GM18861 (cell line): ENCODE measurements at regions not wholly inside any gene's neighbourhood (a gene's known extent, or its start where the extent isn't known, plus 50 kb on each side); places are given as distances from the start of the nearest gene placed in this dataset.

ENCODE experiments used
- ATAC-seq: cut with Tn5 transposase; IDR thresholded peaks from one replicate; pipeline ENCODE4 v1.9.1; 2021; ENCODE audit not compliant: unreplicated experiment

DNA sequence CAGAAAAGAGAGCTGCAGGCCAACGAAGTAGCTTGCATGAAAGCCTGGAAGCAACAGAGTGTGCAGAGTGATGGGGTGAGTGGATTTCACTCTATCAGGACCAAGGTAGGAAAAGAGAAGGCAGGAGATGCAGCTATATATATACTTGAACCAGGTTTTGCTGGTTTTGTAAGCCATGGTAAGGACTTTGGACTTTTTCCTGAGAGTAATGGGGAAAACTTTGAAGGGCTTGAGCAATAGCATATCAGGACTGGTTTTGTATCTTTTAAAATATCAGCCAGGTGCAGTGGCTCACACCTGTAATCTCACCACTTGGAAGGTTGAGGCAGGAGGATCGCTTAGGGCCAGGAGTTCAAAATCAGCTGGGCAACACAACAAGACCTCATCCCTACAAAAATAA is 120.6 kb upstream of the NRP1 start:
- ATAC-seq = no peak

DNA sequence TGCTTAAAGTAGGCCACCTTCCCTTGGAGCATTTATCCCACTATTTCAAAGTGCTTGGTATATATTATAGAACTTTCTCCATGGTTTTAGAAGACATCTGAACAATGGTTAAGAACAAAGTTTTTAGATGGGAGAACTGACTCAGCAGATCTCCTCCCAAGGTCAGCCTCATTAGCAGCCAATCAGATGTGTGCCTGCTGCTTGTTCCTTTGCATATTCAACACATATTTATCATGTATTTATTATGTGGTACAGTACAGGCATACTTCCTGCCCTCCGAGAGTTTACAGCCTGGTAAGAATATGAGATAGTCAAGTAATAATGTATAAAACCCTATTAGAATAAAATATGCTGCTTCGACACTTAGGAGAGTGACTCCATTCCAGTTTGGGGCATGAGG is 120.1 kb upstream of the NRP1 start:
- no peak for ATAC-seq

DNA sequence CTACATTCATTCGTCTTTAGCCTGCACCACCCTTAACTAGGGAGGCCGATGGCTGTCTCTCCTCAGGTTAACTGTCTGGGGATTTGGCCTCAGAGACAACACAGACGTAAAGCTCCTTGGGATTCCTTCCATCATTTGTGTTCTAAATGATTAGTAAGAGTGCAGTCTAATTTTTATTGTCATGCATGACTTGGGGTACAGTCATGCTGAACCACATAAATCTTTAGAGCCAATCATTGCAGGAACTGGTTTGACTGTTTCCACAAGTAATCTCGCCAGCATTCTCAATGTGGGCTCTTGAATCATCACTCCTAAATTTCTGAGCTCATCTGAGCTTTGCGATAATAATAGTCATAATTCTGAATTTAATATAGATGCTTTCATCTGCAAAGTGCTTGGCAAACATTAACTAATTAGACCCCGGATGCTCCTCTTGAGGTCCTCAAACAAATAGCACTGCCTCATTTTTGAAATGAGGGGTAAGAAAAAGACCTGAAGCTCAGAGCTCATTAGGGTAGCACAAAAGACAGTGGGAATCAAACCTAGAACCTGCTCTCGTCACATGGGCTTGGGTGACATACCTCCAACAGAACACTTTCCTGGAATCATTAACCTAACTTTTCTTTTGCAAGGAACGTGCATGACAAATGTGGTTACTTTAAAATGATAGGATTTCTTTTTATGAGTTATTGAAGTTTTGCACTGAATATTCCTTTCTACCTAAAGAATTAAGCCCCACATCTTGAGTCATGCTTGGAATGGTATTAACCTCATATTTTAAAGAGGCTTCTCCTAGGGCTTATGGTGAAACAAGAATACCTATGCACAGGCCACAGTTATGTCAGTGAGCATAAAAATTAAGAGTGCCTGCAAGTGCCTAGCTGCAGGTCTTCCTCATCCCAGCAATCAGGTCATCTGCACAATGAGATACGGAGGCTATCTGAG is 118.9 kb upstream of the NRP1 start:
- ATAC-seq = no peak

DNA sequence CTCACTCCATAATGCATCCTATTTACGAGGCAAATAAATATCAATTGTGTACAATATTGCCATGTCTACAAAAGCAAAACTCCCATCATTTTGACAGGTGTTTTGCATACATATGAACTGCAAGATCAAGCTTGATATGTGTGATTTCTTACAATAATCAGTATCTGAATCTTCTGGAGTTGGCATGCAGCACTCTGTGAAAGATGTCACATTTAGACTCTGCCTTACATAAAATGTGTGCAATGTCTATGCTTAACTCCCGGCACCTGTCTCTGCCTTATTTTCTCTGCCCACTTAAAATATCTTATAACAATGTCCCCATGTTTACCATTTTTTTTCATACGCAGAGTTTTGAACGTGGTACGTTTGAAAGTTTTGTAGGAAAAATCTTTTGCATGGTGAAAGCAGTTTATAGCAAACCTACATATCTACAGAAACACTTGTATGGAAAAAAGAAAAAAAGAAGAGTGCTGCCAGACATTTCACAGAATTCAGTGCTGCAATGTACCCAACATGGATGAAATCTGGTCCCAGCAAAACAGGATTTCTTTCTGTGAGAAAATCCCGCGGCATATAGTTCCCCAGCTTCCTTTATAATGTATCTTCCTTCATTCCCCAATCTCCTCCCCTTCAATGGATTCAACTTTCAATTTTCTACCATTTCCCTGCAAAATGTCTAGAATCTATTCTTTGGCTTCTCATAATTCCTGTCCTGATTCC is 114.1 kb upstream of the NRP1 start:
- ATAC-seq = no peak

DNA sequence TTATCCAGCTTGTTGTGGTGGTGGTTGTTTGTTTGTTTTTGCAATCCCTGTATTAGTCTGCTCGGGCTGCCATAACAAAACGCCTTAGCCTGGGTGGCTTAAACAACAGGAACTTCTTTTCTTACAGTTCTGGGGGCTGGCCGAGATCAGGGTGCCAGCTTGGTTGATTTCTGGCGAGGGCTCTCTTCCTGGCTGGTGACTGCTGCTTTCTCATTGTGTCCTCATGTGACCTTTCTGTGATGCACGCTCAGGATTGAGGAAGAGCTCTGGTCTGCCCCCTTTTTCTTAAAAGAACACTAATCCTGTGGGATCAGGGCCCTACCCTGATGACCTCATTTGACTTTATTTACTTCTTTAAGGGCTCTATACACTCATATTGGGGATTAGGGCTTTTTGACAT is 107.1 kb upstream of the NRP1 start:
- ATAC-seq = no peak

DNA sequence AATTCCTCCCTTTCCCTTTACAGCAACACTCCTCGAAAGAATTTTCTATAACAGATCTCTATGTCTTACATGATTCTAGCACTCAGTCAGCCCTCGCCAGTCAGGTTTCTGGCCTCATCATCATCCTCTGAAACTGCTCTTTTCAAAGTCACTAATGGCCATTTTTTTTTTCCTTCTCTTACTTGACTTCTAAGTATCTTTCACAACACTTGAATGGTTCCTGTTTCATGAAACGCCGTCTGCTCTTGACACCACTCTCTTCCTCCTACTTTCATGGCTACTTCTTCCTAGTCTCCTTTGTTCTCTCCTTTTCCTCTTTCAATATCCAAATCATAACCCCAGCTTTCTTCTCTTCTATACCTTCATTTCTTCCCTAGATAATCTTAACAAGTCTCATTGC is 100.5 kb upstream of the NRP1 start:
- ATAC-seq = no peak

DNA sequence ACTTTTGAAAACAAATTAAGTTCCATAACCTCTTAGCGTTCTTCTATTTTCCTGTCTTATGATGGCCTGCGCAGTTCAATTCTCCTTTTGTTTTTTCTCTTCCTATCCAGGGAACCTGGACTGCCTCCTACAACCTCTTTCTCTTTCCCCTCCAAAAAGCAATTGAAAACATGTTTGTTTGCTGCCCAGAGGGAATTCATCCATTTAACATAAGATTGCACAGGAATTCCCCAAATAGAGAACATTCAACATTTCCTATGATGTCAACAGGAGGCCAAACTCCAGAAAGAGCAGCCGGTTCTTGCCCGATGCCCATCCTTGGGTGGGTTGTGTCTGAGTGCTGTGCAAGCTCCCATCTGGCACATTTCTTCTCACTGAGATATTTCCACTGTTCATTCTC is 94.2 kb upstream of the NRP1 start:
- no peak for ATAC-seq

DNA sequence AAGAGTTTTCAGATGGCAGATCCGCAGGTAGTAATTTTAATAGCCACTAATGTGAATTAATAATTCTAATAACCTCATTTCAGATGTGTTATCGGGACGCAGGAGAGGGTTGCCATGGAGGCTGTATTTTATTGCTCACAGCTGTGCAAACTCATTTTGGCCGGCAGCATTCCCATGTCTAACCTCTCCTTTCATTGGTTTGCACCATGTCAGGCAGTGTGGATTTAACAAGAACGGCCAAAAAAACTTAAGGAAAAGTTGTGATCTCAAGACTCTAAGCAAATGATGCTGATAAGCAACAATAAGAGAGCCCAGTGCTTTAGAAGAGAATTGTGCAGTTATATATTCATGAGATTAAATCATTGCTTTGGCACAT is 88.7 kb upstream of the NRP1 start:
- ATAC-seq = no peak

DNA sequence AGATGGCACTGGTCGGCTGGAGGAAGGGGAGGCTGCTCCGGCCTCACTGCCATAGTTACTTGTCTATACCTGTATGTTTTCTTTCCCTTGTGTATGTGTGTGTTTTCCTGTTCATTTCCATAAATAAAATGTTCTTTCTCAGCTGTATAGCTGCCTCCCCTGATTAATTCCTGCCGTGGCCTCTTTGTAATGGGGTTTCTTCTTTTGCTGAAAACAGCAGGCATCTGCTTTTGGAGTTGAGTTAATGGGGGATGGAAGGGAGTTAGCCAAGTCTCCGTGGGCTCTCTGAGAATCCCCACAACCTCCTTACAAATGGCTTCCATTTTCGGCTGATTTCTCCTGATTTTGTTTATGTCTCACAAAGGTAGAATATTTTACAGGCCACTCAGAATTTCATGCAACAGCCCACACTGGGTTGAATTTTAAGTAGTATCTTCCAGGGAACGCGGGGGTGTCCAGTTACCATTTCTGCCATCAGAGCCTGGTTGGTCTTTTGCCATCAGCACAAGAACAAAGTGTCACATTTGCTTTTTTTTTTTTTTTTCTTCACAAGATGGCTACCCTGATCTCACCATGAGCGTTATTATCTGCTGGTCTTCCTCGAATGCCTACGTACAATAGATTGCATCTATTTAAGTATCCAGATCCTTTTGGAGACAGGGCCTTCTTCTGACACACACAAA is 88.1 kb upstream of the NRP1 start:
- no peak for ATAC-seq

DNA sequence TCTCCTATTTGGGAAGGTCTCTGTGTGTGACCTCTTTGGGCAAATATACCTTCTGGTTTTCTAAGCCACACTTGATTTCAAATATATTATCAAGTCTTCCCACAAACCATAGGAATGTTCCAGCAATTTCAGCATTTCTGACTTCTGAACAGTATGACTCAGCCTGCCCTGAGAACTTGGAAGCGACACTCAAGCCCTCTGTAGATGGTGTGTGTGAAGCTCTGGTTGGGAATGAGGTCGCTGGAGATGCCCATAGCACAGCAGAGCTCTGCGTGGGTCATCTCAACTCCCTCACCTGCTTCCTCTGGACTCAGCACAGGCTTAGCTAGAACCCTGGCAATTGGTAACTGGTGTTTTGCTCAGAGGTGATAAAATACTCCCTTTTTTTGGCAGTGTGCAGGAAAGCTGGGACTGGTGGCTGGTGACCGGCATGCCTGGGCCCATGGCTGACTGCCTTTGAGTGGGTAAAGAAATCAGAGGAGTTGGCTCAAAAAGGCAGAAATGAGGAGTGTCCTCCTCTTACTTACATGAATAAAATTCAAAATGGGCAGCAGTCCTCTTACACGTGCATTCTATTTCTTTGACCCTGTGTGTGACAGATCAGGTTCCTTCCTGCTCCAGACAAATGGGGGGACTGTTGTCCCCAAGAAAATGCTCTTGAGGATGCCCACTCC is 87.5 kb upstream of the NRP1 start:
- ATAC-seq = no peak

DNA sequence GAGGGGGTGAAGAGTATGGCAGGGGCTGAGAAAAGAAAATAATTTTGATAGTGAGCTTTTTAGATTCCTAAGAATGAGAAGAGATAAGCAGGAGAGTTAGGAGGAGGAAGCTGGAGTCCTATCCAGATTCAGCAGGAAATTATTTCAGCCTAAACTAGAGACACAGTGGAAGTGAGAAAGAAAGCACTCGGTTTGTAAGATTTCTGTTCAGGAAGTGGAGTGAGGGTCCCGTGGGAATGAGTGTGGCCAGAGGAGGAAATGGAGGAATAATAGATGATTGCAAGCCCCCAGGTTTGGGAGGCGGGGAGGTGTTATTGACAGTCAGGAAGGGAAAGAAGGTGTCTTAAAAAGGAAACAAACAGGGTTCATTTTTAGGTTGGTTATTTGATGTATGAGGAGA is 84.8 kb upstream of the NRP1 start:
- ATAC-seq = no peak

DNA sequence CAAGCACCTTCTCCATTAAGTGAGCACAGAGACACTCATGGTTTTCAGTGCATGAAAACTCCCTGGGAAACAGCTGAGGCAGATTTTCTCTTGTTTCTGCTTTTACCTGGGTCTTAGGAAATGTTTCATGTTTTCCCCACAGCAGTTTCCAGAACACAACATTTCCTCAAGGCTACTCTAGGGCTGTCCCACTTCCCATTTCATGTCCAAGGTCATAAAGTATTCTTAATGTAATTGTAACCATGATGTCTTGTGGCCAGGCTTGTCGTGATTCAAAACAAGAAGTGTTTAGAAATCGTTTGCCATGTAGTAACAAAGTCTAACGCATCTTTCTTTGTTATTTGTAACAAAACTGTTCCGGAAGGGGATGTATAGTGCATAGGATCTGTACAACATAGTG is 83.8 kb upstream of the NRP1 start:
- no peak for ATAC-seq

DNA sequence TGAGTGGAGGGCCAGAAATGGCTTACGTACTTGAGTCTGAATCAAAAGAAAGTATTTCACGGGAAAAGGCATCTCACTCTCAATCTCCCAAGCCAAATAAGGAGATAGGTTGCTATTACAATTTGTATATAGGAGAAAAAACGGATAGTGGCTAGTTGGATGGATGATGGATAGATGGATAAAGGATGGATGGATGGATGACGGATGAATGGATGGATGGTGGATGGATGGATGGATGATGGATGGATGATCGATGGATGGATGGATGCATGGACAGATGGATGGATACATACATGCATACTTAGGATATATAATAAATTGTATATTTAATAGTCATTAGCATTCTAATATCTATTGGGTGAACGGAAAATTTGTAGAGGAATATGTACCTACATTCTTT is 82.2 kb upstream of the NRP1 start:
- ATAC-seq = no peak

DNA sequence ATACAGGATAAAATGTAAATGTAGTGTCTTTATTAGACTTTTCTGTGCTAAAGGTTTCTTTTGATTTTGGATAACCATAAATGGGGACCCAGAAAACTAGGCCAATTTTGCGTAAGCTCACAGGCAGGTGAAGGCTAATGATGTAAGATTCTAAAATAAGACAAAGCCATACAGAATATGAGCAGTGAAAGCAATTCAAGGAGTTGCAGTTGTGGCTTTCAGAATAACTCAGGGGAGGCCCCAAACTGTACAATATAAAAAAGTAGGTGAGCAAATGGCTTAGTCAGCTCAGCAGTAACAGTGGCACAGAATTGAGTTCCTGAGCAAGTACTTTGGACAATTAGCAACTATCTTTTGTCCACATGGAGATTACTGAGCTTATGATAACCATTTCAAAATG is 81.7 kb upstream of the NRP1 start:
- ATAC-seq = no peak

DNA sequence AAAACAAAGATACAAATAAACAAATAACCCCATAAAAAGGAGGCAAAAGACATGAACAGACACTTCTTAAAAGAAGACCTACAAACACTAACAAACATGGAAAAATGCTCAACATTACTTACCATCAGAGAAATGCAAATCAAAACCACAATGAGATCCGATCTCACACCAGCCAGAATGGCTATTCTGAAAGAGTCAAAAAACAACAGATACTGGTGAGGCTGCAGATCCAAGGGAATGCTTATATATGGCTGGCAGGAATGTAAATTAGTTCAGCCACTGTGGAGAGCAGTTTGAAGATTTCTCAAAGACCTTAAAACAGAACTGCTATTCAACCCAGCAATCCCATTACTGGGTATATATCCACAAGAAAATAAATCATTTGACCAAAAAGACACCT is 80.4 kb upstream of the NRP1 start:
- no peak for ATAC-seq

DNA sequence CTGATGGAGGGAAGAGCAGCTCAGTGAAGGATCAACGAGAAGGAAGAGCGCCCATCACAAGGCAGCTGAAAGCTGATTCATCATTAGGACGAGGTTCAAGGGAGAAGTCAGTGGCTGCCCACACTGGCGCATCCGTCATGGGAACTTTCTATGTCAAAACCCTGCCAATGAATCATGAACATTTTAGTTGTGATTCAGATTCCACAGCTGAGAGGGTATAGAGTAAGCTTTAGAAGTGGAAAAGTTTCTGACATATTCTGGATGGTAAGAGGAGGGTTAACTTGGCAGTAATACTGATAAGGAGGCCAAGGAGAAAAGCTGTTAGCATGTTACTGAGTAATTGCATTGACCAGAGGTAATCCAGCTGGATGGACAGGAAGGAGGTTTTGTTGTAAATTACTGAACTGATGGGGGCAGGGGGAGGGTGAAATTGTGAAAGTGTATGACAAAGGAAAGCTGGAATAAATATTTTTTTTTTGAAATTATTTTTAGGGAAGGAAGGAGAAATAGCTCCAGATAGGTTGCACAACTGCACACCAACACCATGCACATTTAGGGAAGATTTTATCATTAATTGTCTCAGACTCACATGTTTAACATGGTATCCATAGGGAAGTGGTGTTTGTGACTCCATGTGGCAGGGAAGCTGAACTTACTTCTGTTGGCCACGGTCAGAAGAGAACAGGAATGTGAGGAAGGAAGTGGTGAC is 78.3 kb upstream of the NRP1 start:
- no peak for ATAC-seq

DNA sequence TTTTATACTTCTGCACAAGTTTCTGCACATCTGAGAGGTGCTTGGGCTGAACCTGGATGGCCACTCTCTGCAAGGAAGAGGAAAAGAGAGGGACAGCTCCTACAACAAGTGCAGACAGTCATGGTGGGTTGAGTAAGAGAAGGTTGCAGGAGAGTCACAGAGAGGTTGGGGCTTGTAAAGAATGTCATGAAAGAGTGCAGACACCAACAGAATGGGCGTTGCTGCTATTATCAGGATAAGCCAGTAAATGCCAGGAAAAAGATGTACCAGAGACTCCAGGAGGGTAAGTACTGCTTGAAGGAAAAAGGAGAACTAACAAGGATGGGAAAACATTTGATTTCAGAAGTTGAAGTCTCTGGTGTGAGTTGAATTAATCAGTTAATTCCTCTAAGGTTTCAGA is 77.8 kb upstream of the NRP1 start:
- ATAC-seq = no peak

DNA sequence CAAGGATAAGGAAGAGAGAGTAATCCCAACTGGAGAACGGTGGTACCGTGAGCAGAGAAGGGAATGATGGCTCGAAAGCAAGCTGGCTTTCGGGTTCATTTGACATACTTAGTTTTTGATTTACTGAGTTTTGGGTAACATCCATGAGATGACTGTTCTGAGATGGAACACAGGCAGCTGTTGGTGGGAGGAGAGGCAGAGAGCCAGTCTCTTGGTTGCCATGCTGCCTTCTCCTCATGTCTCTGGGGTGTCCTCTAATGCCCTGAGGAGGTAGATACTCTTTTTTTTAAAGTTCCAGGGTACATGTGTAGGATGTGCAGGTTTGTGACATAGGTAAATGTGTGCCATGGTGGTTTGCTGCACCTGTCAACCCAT is 76.4 kb upstream of the NRP1 start:
- ATAC-seq = no peak

DNA sequence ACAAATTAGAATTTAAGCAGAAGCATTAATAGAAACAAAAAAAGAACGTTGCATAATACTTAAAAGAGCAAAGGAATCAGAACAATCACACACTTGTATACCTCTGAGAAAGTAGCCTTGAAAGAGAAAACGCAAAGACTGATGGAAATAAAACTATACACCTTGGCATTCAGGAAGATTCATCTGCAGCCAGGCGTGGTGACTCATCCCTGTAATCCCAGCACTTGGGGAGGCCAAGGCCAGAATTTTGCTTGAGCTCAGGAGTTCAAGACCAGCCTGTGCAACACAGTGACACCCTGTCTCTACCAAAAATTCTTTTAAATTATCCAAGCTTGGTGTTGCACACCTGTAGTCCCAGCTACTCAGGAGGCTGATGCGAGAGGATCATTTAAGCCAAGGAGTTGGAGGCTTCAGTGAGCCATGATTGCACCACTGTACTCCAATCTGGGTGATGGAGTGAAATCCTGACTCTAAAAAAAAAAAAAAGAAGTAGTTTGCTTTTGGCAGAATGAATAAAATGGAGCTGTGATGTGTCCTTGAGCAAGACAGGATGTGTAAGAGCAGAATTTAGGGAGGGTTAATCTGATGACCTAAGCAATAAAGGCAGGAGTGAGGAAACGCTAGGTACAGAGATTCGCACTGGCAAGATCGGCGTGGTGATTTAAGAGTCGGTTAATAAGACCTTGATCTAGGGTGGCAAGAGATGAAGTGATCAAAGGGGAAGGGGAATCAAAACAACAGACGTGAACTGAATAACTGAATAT is 75.8 kb upstream of the NRP1 start:
- ATAC-seq = no peak

DNA sequence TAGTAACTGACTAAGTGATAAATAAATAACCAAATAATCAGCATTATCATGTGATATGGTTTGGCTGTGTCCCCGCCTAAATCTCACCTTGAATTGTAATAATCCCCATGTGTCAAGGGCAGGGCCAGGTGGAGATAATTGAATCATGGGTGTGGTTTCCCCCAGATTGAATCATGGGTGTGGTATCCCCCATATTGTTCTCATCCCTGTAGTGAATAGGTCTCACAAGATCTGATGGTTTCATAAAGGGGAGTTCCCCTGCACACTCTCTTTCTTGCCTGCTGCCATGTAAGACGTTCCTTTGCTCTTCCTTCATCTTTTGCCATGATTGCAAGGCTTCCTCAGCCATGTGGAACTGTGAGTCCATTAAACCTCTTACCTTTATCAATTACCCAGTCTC is 72.1 kb upstream of the NRP1 start:
- no peak for ATAC-seq
